Neural progenitor cell (in vitro differentiated cells): ENCODE measurements at regions not wholly inside any gene's neighbourhood (a gene's known extent, or its start where the extent isn't known, plus 50 kb on each side); places are given as distances from the start of the nearest gene placed in this dataset.

Experiments used
- CTCF ChIP-seq: fragments of 200-600 bp; sonication (generic); IDR thresholded peaks from 2 replicates; pipeline ENCODE4 v1.5.1; 2017; ENCODE audit warnings: antibody characterized with exemption, mild to moderate bottlenecking
- EZH2 ChIP-seq: fragments of 200-600 bp; sonication (generic); IDR thresholded peaks from 2 replicates; pipeline ENCODE4 v1.6.1; 2017; ENCODE audit warnings: antibody characterized with exemption, mild to moderate bottlenecking, moderate library complexity
- EZH2phosphoT487 ChIP-seq: fragments of 200-600 bp; sonication (generic); IDR thresholded peaks from 2 replicates; pipeline ENCODE4 v1.6.1; 2017; ENCODE audit warnings: antibody characterized with exemption

- TF ChIP-seq CTCF (no peak), EZH2phosphoT487 (no peak), EZH2 (no peak)
These were observed 1065.4 kb downstream of the TAF11L14 start for GRCh38 chr5:18699681-18700080.
